GM18861 (cell line): ENCODE measurements at regions not wholly inside any gene's neighbourhood (a gene's known extent, or its start where the extent isn't known, plus 50 kb on each side); places are given as distances from the start of the nearest gene placed in this dataset.
"Not testable (repeated sequence)": the region's sequence is repeated elsewhere in the genome, so short reads cannot be mapped to it uniquely, and the experiment has no call there.

Experiments
- ATAC-seq: cut with Tn5 transposase; IDR thresholded peaks from one replicate; pipeline ENCODE4 v1.9.1; 2021; ENCODE audit not compliant: unreplicated experiment

- ATAC-seq: no peak
These were observed 197.4 kb upstream of the PRSS16 start for GRCh38 chr6:27049863-27050781.

- ATAC-seq: not testable (repeated sequence)
These were observed 195.3 kb upstream of the PRSS16 start for GRCh38 chr6:27052082-27052730.

GRCh38 chr6:27052731-27053082, 194.8 kb upstream of the PRSS16 start:
- ATAC-seq: no peak

- no peak for ATAC-seq
These were observed 193.8 kb upstream of the PRSS16 start for GRCh38 chr6:27053738-27054137.

- no peak for ATAC-seq
These were observed 190.9 kb upstream of the PRSS16 start for GRCh38 chr6:27056615-27057014.

GRCh38 chr6:27059621-27060425, 187.7 kb upstream of the PRSS16 start:
- no peak for ATAC-seq

- no peak for ATAC-seq
These were observed 186.1 kb upstream of the PRSS16 start for GRCh38 chr6:27061235-27061993.

- ATAC-seq: no peak
These were observed 184.7 kb upstream of the PRSS16 start for GRCh38 chr6:27062755-27063154.

GRCh38 chr6:27065183-27065582, 182.3 kb upstream of the PRSS16 start:
- no peak for ATAC-seq

- ATAC-seq: no peak
These were observed 181.1 kb upstream of the PRSS16 start for GRCh38 chr6:27066381-27066780.

- ATAC-seq: no peak
These were observed 180.7 kb upstream of the PRSS16 start for GRCh38 chr6:27066802-27067201.

GRCh38 chr6:27073441-27073840, 174.1 kb upstream of the PRSS16 start:
- ATAC-seq: no peak

- ATAC-seq: no peak
These were observed 171.4 kb upstream of the PRSS16 start for GRCh38 chr6:27076116-27076515.

- peak; percentile 57 for ATAC-seq
These were observed 168.7 kb upstream of the PRSS16 start for GRCh38 chr6:27078734-27079357.

- ATAC-seq: no peak
These were observed 166.3 kb upstream of the PRSS16 start for GRCh38 chr6:27081188-27081587.

GRCh38 chr6:27081931-27082330, 165.6 kb upstream of the PRSS16 start:
- ATAC-seq: no peak

- no peak for ATAC-seq
These were observed 159.4 kb upstream of the PRSS16 start for GRCh38 chr6:27088068-27088467.

- peak; percentile 45 for ATAC-seq
These were observed 155.7 kb upstream of the PRSS16 start for GRCh38 chr6:27091661-27092315.

- ATAC-seq: no peak
These were observed 155.2 kb upstream of the PRSS16 start for GRCh38 chr6:27092316-27092692.

- no peak for ATAC-seq
These were observed 151.6 kb upstream of the PRSS16 start for GRCh38 chr6:27095914-27096313.
